Mesothelial cell of epicardium (in vitro differentiated cells): ENCODE measurements at regions not wholly inside any gene's neighbourhood (a gene's known extent, or its start where the extent isn't known, plus 50 kb on each side); places are given as distances from the start of the nearest gene placed in this dataset.

Experiments
- DNase-seq, 2 experiments: peaks; one replicate each; pipeline ENCODE4 v3.0.0; 2021; ENCODE audit warnings: low spot score in 2 of 2; ENCODE audit not compliant: unreplicated experiment in 2 of 2
- H3K27ac Mint-ChIP-seq: 2 replicates; pipeline ENCODE4 v1.8.0; 2021; ENCODE audit warnings: mixed read lengths
- H3K27me3 Mint-ChIP-seq: 2 replicates; pipeline ENCODE4 v1.8.0; 2021; ENCODE audit warnings: low read depth, mixed read lengths
- H3K36me3 Mint-ChIP-seq: 2 replicates; pipeline ENCODE4 v1.8.0; 2021; ENCODE audit warnings: mixed read lengths
- H3K4me1 Mint-ChIP-seq: 2 replicates; pipeline ENCODE4 v1.8.0; 2021; ENCODE audit warnings: mixed read lengths
- H3K4me3 Mint-ChIP-seq: 2 replicates; pipeline ENCODE4 v1.8.0; 2021; ENCODE audit warnings: mild to moderate bottlenecking, moderate library complexity, mixed read lengths
- H3K9me3 Mint-ChIP-seq: 2 replicates; pipeline ENCODE4 v1.8.0; 2021; ENCODE audit warnings: mixed read lengths
- CTCF ChIP-seq: fragments of 200-600 bp; sonication (generic); IDR thresholded peaks from one replicate; pipeline ENCODE4 v1.5.0; 2021; ENCODE audit warnings: antibody characterized with exemption; ENCODE audit not compliant: unreplicated experiment

GRCh38 chr20:12762725-12763124, 246.0 kb upstream of the SPTLC3 start:
- H3K27ac Mint-ChIP-seq: no peak overlapping the region
- no peak for DNase-seq
- no peaks in the 10 kb centered on the region for H3K9me3 Mint-ChIP-seq
- no peak for TF ChIP-seq CTCF
- H3K4me1 Mint-ChIP-seq: peaks cover 10% of the 10 kb centered on the region
- no peaks in the 10 kb centered on the region for H3K36me3 Mint-ChIP-seq
- peaks cover 4% of the 10 kb centered on the region for H3K27me3 Mint-ChIP-seq
- no peak overlapping the region for H3K4me3 Mint-ChIP-seq

GRCh38 chr20:12763406-12763805, 245.4 kb upstream of the SPTLC3 start:
- no peak overlapping the region for H3K27ac Mint-ChIP-seq
- no peak overlapping the region for H3K4me3 Mint-ChIP-seq
- H3K36me3 Mint-ChIP-seq: no peaks in the 10 kb centered on the region
- H3K4me1 Mint-ChIP-seq: peaks cover 10% of the 10 kb centered on the region
- H3K9me3 Mint-ChIP-seq: no peaks in the 10 kb centered on the region
- no peak for TF ChIP-seq CTCF
- DNase-seq: no peak
- peaks cover 4% of the 10 kb centered on the region for H3K27me3 Mint-ChIP-seq

- Mint-ChIP-seq H3K4me1 (peaks cover 12% of the 10 kb centered on the region), H3K27ac (no peak overlapping the region), H3K9me3 (no peaks in the 10 kb centered on the region), H3K27me3 (peaks cover 4% of the 10 kb centered on the region), H3K4me3 (no peak overlapping the region), H3K36me3 (no peaks in the 10 kb centered on the region)
- no peak for TF ChIP-seq CTCF
- no peak for DNase-seq
Measured at GRCh38 chr20:12764053-12764452, 244.7 kb upstream of the SPTLC3 start.

- Mint-ChIP-seq H3K4me1 (peaks cover 12% of the 10 kb centered on the region), H3K27me3 (peaks cover 4% of the 10 kb centered on the region), H3K27ac (no peak overlapping the region)
Measured at GRCh38 chr20:12764851-12765250, 243.9 kb upstream of the SPTLC3 start.

GRCh38 chr20:12773936-12774335, 234.8 kb upstream of the SPTLC3 start:
- peaks cover 2% of the 10 kb centered on the region for H3K36me3 Mint-ChIP-seq
- DNase-seq: no peak
- H3K27ac Mint-ChIP-seq: peak overlapping the region; percentile 89
- no peak overlapping the region for H3K4me3 Mint-ChIP-seq
- peaks cover 18% of the 10 kb centered on the region for H3K9me3 Mint-ChIP-seq
- peaks cover 46% of the 10 kb centered on the region for H3K4me1 Mint-ChIP-seq
- TF ChIP-seq CTCF: no peak
- H3K27me3 Mint-ChIP-seq: no peaks in the 10 kb centered on the region

More at GRCh38 chr20:12764851-12765250, 243.9 kb upstream of the SPTLC3 start:
- Mint-ChIP-seq H3K36me3 (peaks cover under 1% of the 10 kb centered on the region), H3K9me3 (peaks cover 1% of the 10 kb centered on the region), H3K4me3 (no peak overlapping the region)
- DNase-seq: no peak
- no peak for TF ChIP-seq CTCF

GRCh38 chr20:12775041-12775440, 233.7 kb upstream of the SPTLC3 start:
- peaks cover 45% of the 10 kb centered on the region for H3K4me1 Mint-ChIP-seq
- peak overlapping the region; percentile 85 for H3K27ac Mint-ChIP-seq
- TF ChIP-seq CTCF: no peak
- no peaks in the 10 kb centered on the region for H3K36me3 Mint-ChIP-seq
- no peaks in the 10 kb centered on the region for H3K27me3 Mint-ChIP-seq
- H3K9me3 Mint-ChIP-seq: peaks cover 15% of the 10 kb centered on the region
- no peak overlapping the region for H3K4me3 Mint-ChIP-seq
- no peak for DNase-seq
